Kidney capillary endothelial cell (primary cell): ENCODE measurements at regions not wholly inside any gene's neighbourhood (a gene's known extent, or its start where the extent isn't known, plus 50 kb on each side); places are given as distances from the start of the nearest gene placed in this dataset.
"Not testable (repeated sequence)": the region's sequence is repeated elsewhere in the genome, so short reads cannot be mapped to it uniquely, and the experiment has no call there.

ENCODE experiments used
- DNase-seq: peaks from one replicate; pipeline ENCODE4 v3.0.0-alpha.2; 2018; ENCODE audit warnings: low spot score

DNA sequence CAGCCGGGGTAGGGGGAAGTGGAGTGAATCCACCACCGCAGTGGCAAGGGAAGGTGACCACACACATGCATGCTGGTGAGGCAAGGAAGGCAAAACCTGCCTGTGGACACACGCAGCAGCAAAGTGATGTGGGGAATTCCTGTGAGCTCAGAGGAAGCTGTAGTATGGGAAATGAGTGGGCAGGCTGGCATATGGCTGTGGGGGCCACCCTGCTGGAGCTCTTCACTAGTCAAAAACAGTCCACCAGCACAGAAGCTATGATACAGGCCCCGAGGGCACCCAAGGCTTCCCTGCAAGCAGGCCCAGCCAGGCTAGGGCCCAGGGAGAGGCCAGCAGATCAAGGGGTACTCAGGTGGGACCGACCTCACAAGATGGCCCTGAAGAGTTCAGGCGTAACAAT is 239.1 kb downstream of the CHM start:
- no peak for DNase-seq

DNA sequence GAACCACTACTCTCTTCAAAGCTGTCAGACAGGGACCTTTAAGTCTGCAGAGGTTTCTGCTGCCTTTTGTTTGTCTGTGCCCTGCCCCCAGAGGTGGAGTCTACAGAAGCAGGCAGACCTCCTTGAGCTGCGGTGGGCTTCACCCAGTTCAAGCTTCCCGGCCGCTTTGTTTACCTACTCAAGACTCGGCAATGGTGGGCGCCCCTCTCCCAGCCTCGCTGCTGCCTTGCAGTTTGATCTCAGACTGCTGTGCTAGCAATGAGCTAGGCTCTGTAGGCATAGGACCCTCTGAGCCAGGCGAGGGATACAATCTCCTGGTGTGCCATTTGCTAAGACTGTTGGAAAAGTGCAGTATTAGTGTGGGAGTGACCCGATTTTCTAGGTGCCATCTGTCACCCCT is 275.0 kb downstream of the CHM start:
- DNase-seq: not testable (repeated sequence)

DNA sequence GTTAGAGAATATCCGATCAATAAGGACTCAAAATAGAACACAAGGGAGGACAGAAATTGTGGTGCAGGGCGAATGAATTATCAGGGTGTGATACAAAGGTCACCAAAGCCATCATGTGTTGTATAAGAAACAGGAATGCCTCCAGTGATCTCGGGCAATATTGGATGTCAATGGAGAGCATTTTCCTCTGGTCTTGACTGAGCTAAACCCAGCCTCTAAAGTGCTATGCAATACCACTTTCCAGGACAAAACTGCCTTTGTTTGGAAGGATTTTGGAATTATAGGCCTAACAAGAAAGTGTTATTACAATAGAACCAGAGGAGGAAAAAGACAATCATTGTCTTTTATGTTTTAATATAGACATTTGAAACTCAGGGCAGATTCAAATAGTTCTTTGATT is 281.7 kb downstream of the CHM start:
- no peak for DNase-seq

DNA sequence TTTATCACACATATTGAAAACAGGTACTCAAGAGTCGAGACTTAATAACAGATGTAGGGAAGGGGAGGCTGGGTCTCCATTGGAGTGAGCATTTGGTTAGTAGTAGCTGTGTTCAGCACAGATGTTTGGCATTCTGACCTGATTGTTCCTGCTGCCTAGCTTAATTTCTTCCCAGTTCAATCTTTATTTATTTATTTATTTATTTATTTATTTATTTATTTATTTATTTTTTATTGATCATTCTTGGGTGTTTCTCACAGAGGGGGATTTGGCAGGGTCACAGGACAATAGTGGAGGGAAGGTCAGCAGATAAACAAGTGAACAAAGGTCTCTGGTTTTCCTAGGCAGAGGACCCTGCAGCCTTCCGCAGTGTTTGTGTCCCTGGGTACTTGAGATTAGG is 324.3 kb downstream of the CHM start:
- DNase-seq: not testable (repeated sequence)

DNA sequence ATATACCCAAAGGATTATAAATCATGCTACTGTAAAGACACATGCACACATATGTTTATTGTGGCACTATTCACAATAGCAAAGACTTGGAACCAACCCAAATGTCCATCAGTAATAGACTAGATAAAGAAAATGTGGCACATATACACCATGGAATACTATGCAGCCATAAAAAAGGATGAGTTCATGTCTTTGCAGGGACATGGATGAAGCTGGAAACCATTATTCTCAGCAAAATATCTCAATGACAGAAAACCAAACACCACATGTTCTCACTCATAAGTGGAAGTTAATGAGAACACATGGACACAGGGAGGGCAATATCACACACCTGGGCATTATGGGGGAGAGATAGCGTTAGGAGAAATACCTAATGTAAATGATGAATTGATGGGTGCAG is 323.8 kb upstream of the POF1B start:
- not testable (repeated sequence) for DNase-seq

DNA sequence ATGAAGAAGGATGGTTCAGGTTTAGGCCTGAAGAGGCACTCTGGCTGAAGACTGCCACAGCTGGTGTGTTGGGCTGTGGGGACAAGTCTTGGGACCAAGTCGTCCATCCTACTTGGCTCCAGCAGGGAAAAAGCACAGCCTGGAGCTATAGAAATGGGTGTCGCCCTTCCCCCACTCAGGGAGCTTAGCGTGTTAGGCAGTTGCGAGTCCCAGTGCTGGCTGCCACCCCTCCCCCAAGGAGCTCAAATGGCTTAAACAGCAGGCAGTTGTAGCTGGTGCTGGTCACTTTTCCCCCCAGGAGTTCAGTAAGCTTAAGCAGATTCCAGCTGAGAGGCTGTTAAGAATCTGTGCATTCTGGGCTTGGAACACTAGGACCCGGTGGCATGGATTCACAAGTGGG is 319.5 kb upstream of the POF1B start:
- no peak for DNase-seq

DNA sequence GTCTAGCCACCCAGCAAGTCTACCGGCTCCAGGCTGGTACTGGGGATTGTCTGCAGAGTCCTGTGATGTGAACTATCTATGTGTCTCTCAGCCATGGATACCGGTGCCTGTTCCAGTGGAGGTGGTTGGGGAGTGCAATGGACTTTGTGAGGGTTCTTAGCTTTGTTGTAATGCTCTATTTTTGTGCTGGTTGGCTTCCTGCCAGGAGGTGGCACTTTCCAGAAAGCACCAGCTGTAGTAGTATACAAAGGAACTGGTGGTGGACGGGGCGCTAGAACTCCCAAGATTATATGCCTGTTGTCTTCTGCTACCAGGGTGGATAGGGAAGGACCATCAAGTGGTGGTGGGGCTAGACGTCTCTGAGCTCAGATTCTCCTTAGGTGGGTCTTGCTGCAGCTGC is 306.4 kb upstream of the POF1B start:
- no peak for DNase-seq

DNA sequence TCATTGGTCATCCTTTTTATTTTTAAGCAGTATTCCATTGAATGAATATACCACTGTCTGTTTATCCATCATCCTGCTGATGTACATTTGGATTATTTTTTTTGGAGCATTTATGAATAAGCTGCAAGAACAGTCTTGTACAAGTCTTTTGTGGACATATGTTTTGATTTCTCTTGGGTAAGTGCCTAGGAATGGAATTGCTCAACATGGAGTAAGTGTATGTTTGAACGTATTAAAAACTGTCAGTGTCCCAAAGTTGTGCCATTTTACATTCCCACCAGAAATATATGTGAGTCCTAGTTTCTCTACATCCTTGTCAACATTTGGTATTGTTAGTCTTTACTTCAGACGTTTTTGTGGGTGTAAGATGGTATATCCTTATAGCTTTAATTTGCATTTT is 287.0 kb upstream of the POF1B start:
- DNase-seq: no peak

DNA sequence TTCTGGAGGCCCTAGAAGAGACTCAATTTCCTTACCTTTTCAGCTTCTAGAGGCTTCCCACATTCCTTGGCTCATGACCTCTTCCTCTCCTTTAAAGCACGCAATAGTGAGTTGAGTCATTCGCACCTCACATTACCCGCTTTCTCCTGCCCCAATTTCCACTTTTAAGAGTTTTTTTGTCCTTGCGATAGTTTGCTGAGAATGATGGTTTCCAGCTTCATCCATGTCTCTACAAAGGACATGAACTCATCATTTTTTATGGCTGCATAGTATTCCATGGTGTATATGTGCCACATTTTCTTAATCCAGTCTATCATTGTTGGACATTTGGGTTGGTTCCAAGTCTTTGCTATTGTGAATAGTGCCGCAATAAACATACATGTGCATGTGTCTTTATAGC is 284.5 kb upstream of the POF1B start:
- not testable (repeated sequence) for DNase-seq

DNA sequence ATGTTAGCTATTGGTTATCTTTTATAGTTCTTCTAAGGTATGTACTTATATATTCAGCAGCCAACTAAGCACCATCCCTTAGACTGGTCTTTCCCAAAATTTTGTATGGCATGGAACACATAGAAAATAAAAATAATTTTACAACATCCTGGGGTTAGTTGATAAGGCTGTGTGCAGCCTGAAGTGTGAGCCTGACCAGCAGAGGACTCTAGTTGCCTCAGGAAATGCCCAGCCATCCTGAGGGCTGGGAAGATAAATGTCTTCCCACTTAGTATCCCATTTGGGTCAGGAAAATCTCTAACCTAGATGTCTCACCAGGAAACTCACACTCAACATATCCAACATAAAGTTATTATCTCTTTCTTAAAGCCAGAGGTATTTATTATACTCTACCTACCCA is 251.4 kb upstream of the POF1B start:
- DNase-seq: no peak

DNA sequence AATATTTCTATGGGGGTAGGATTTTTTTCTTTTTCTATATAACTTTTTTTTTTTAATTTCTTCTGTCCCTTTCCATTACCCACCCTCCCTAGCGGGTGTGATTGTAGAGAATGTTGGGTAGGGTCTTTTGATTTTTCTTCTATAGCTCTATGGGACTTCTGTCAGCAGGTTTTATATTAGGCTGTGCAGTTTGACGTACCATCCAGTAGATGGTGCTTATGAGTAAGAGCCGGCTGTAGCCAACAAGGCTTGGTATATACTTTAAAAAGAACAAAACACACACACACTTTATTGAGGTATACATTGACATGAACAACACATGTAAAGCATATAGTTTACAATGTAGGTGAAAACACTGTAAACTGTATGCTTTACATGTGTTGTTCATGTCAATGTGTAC is 247.9 kb upstream of the POF1B start:
- no peak for DNase-seq

DNA sequence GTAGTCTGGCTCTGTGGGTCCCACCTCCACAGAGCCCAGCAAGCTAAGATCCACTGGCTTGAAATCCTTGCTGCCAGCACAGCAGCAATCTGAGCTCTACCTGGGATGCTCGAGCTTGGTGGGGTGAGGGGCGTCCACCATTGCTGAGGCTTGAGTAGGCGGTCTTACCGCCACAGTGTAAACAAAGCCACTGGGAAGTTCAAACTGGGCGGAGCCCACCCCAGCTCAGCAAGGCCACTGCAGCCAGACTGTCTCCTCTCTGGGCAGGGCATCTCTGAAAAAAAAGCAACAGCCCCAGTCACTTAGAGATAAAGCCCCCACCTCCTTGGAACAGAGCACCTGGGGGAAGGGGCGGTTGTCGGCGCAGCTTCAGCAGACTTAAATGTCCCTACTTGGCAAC is 243.2 kb upstream of the POF1B start:
- DNase-seq: no peak

DNA sequence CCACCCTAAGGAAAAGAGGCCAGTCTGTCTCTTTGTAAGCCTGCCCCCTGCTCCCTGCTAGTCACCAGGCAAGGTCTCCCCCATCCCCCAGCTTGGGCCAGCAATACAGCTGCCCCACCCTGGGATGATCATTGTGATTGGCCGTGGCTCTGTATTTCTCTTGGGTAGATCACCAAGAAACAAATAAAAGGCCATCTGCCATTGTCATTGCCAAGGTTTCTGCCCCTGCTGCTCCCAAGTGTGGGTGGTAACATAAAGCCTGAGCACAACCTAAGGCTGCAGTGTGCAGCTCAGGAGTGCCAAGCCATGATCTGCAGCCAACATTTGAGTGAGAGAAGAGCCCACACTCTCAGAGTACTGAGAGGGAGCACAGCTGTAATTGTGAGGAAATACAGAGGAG is 241.0 kb upstream of the POF1B start:
- DNase-seq: no peak

DNA sequence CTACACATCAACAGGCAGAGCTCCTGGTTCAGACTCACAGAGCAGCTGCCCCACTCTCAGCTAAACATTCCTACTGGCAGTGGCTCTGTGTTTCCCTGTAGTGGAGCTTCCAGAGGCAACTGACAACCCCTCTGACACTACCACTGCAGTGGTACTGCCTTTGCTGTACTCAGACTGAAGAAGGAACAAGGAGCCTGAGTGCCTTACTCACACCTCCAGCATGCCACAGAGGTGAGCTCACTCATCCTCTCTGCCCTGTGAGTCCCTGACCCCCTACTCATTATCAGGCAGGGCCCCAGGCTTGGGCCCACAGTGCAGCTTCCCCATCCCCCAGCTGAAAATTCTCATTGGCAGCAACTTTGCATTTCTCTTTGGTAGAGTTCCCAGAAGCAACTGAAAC is 240.5 kb upstream of the POF1B start:
- no peak for DNase-seq

DNA sequence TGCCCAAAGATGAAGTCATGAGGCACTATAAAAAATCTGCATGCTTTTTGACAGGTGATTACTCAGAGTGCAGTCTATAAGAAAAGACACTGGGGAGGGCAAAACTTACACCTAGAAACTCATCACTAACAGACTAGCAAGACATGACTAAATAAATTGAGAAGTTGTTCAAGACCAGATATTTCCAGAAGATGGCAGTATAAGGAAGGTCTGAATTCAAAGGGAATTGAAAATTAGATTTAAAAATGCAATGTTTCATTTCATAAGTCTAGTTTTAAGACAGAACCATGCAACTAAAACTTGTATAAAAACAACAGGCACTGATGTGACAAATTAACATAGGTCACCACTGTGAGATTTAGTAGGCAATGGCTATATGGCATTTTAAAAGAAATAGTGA is 232.5 kb upstream of the POF1B start:
- peak; percentile 12 for DNase-seq

DNA sequence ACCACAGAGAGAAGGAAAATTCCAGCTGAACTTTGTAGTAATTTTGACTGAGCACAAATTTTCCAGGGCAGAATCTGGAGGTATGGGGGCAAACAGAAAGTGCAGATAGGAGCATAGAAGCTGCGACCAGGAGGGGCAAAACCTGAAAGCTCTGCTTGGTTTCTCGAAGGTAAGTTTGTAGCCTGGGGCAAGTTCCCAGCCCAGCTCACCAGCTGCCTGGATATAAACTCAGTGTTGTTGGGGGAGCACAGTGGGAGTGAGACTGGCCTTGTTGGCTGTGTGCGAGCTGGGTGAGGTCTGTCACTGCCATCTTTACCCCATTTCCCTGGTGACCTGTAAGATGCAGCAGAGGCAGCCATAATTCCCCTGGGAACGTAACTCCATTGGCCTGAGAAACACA is 213.5 kb upstream of the POF1B start:
- DNase-seq: no peak

DNA sequence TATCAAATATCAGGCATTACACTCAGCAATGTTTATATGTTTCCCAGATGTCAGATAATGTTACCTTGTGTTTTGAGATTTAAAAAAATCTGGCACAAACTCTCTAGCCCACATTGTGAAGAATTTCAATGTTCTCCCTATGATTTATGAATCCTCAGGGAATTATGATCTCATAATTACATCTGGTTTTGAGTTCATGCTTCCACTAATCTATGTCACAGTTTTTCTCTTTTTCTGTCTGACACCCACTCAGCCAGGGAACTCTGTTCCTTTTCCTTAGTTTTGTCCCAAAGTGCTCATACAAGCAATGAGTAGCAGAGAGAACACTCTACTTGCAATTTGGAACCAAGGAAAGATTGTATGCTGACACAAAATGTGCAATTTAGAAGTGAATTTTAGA is 212.1 kb upstream of the POF1B start:
- no peak for DNase-seq

DNA sequence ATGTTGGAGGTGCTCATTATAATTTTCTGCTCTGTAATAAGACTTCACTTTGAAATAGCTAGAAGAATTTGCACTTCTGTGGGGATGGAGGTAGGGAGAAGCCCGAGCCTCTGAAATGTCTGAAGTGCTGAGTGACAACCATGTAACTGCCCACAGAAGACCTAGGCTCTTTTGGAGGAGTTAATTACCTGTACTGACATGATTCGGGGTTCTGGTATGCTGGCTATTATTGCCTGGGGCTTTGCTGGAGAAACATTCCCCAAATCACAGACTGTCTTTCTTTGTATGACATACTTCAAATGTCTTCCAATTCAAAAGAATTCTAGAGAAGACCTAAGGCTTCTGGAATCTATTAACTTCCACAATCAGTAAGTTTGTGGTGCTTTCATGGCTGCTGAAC is 211.2 kb upstream of the POF1B start:
- no peak for DNase-seq

DNA sequence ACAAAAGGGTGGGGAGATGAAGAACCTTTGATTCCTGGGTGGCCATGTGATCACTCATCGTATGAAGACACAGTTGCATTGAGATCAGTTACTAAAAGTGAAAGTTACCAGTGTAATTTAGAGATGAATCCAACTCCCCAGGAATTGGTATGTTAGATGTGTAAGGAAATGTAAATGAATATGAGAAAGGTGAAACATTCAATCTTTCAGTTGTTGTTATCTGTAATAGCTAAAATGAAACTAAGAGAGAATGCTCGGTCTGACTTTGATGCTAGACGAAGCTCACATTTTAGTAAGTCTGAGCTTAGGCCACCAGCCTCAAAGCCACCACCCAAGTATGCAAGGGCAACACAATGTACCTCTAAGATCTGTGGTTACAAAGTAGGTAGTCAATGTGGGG is 194.3 kb upstream of the POF1B start:
- no peak for DNase-seq

DNA sequence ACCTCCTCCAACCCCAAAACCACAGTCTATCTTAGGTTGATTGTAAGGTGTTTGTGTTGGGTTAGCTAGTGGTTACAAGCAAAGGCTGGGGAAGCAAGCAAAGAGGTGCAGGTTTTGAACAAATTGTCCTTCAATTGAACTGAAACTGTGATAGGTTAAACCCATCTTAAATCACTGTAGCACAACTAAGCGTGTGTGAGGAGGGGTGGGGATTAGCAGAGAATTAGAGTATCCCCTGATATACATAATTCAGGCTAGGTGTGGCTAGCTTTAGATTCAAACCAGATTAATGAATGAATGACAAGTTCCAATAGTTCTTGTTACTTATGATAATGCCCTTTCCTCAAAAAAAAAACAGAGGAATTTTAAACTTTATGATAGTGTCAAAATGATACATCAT is 191.0 kb upstream of the POF1B start:
- DNase-seq: no peak

DNA sequence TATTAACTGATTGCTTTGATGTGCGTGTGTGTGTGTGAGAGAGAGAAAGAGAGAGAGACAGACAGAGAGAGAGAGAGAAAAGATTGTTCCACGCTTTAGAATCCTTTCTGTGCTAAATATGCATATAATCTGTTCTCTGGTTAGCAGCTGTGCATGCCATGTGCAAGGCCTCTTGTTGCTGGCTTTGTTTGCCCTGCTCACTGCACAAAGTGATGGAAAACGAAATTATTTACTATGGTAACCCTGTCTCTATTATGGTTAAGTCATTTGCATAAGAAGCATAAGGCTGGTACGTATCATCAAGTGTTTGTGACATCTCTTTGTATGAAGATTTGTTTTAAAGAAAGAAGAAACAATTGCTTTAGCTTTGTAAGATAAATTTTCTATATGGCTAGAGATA is 190.2 kb upstream of the POF1B start:
- no peak for DNase-seq

DNA sequence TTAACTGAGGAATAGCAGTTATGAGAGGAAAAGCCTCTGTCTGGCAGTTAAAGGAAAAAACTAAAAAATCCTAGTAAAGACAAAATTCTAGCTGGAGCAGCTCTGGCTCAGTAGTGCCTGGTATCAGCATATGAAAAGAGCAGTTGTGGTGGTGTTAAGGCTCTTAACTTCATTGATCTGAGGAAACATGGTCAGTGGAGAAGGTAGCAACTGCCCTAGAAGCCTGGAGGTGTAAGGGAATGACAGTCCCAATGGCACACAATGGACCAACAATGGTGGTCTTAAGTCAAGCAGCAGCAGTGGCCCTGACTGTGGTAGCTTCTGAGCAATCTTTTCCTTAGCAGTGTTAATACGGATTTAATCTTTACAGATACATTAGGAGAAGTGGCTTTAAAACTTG is 189.6 kb upstream of the POF1B start:
- DNase-seq: no peak

DNA sequence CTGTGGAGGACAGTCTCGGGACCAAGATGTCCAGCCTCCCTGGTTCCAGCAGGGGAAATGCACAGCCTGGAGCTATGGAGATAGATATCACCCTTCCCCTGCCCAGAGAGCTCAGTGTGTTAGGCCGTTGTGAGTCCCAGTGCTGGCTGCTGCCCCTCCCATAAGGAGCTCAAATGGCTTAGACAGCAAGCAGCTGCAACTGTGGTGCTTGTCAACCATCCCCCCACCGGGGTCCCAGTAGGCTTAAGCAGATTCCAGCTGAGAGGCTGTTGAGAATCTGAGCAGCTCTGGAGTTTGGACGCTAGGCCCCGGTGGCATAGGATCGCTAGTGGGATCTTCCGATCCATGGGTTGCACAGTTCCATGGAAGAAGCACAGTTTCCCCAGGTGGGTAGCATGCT is 181.8 kb upstream of the POF1B start:
- DNase-seq: no peak

DNA sequence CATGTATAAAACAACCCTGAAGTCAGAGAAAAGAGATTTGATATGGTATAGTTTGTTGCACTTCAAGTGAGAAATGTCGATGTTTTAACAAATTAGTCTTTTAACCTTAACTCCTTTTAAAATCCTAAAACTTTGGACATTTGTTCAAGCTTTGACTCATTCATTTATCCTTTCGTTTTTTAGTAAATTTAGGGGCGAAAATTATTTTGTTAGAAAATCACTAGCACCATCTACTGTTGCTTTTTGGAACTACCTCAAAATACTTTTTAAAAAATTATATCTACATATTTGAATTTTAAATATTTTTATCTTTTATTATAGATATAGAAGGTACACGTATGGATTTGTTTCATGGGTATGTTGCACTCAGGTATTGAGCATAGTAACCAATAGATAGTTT is 165.1 kb upstream of the POF1B start:
- peak; percentile 2 for DNase-seq

DNA sequence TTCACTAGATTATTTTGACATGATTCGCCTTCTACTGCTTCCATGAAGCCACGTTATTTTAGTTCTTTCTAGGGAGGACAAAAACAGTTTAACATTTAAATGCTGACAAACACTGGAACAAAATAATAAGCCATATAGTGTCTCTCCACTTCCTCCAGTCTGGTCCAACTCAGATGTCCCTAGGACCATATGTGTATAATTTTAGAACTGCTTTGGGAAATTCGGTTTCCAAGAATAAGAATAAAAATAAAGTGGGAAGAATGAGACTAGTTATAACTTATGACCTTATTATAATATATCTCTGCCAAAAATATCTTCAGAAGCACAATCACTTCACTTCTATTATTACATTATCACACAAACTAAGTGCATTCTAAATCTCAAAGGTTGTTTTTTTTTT is 164.4 kb upstream of the POF1B start:
- DNase-seq: no peak
